Heart right ventricle (tissue), 16 donors: ENCODE measurements at regions not wholly inside any gene's neighbourhood (a gene's known extent, or its start where the extent isn't known, plus 50 kb on each side); places are given as distances from the start of the nearest gene placed in this dataset.

Source experiments
- ATAC-seq, 8 donors: fragments of 200-7000 bp; cut with Tn5 transposase; one replicate each; pipeline ENCODE4 v1.9.1; 2020; ENCODE audit warnings: mild to moderate bottlenecking in 8 of 8, moderate library complexity in 8 of 8, moderate number of reproducible peaks in 1 of 8
- DNase-seq, 2 donors: peaks; one replicate each; pipeline ENCODE4 v3.0.0-alpha.2; 2020
- H3K27ac ChIP-seq, 10 donors: fragments of 200-600 bp; sonication (generic) in 2 of 10; one replicate each; pipeline versions ENCODE4 v1.5.0 to v1.8.0; 2020 to 2022; ENCODE audit warnings: mild to moderate bottlenecking in 3 of 10
- H3K27me3 ChIP-seq, 7 donors: fragments of 200-600 bp; one replicate each; pipeline ENCODE4 v1.8.0; 2021 to 2022; ENCODE audit warnings: mild to moderate bottlenecking in 2 of 7
- H3K36me3 ChIP-seq, 9 donors: fragments of 200-600 bp; sonication (generic) in 1 of 9; one replicate each; pipeline versions ENCODE4 v1.5.0 to v1.8.0; 2020 to 2022; ENCODE audit warnings: mild to moderate bottlenecking in 2 of 9
- H3K4me1 ChIP-seq, 9 donors: fragments of 200-600 bp; sonication (generic) in 1 of 9; one replicate each; pipeline versions ENCODE4 v1.5.0 to v1.8.0; 2020 to 2022; ENCODE audit warnings: mild to moderate bottlenecking in 4 of 9
- H3K4me3 ChIP-seq, 10 donors: fragments of 200-600 bp; sonication (generic) in 2 of 10; one replicate each; pipeline versions ENCODE4 v1.5.0 to v1.8.0; 2020 to 2022; ENCODE audit warnings: mild to moderate bottlenecking in 7 of 10, moderate library complexity in 2 of 10
- H3K9me3 ChIP-seq, 11 donors: fragments of 200-600 bp in 10 of 11; sonication (generic) in 2 of 11; one replicate each; pipeline versions ENCODE4 v1.5.0 to v1.8.0; 2013 to 2022; ENCODE audit warnings: mild to moderate bottlenecking in 2 of 11, control low read depth in 1 of 11, moderate library complexity in 1 of 11
- CTCF ChIP-seq, 9 donors: fragments of 200-600 bp; sonication (generic) in 2 of 9; IDR thresholded peaks; one replicate each; pipeline versions ENCODE4 v1.5.0 to v1.8.0; 2021 to 2022; ENCODE audit warnings: antibody characterized with exemption in 9 of 9, mild to moderate bottlenecking in 5 of 9, moderate library complexity in 1 of 9
- WGBS, 2 donors: extraction: QIAGEN DNeasy Blood & Tissue Kit; methylation state at CpG; one replicate each; pipeline ENCODE4 v1.1.7; 2013; ENCODE audit warnings: inconsistent platforms in 1 of 2; 5-methylcytosine and 5-hydroxymethylcytosine counted together
- intact Hi-C, 10 donors: fragments of 100-400 bp; cut with DNase I; formaldehyde crosslinking; loops; one replicate each; pipeline versions ENCODE4 v1.11.1 to v1.14.2; 2022
- donor health status: Arrhythmogenic right ventricular cardiomyopathy.
- donor health status: ischemic (EF 13 %, LVEDD 7.1; RV severe dilation, severe dysfunction).
- donor health status: healthy with polysubstance abuse.
- donor health status: DM: no; HTN: yes; CAD: no.
- donor health status: DM: no; HTN: no; CAD: no.
- donor health status: ischemic (EF 25% LVEDD 6.9; RV normal size, moderate dysfunction).
- donor health status: ischemic (EF 25% LVEDD 5.7; RV mildly dilated, moderate dysfunction).
- donor health status: healthy.
- donor health status: DM: yes; HTN: yes; CAD: no.
- donor health status: Ischemic cardiomyopathy.
- donor health status: ischemic (EF 35%, LVEDD 5.7; RV mildly dilated, moderate dysfunction).
- donor health status: nonischemic (EF 11% LVEDD 7.7; RV severe dilation, severe dysfunction).
- donor health status: DM: yes; HTN: yes; CAD: no.
- donor health status: PGD.
- donor health status: ischemic (EF 29% LVEDD 5.4; RV normal size, mild dysfunction).
- donor health status: nonischemic (EF 23%, LVEDD 6.1; RV moderate dilation, normal function).

- no peak for DNase-seq
- Histone ChIP-seq H3K4me3 (no peak overlapping the region), H3K27me3 (no peaks in the 10 kb centered on the region), H3K27ac (no peak overlapping the region), H3K36me3 (no peaks in the 10 kb centered on the region), H3K4me1 (no peaks in the 10 kb centered on the region), H3K9me3 (peaks cover 0 to 22% (median 0%) of the 10 kb centered on the region in 11 donors)
- no peak for TF ChIP-seq CTCF (IDR thresholded peaks at IDR 0.05)
- peak in 1 of 8 donors; percentile 65 for ATAC-seq
- intact Hi-C loops: no loop called here
- 62 to 70% methylated on average over 2 of the region's 2 CpGs for WGBS, 2 donors
Measured at GRCh38 chr2:188678882-188679281, 295.3 kb upstream of the COL3A1 start.

- Histone ChIP-seq H3K36me3 (no peaks in the 10 kb centered on the region), H3K4me1 (no peaks in the 10 kb centered on the region), H3K27ac (no peak overlapping the region), H3K4me3 (no peak overlapping the region), H3K9me3 (peaks cover 0 to 31% (median 0%) of the 10 kb centered on the region in 11 donors), H3K27me3 (no peaks in the 10 kb centered on the region)
- WGBS, 2 donors: 53 to 66% methylated on average over 1 of the region's 1 CpG
- DNase-seq: no peak
- no peak for ATAC-seq
- intact Hi-C loops: no loop called here
- no peak for TF ChIP-seq CTCF (IDR thresholded peaks at IDR 0.05)
Measured at GRCh38 chr2:188682838-188683237, 291.3 kb upstream of the COL3A1 start.

- no peak overlapping the region for H3K27ac ChIP-seq
- WGBS, 2 donors: 87 to 89% methylated on average over 3 of the region's 3 CpGs
- H3K4me3 ChIP-seq: no peak overlapping the region
- H3K36me3 ChIP-seq: no peaks in the 10 kb centered on the region
- intact Hi-C loops: no loop called here
- DNase-seq (no peak), ATAC-seq (no peak)
- H3K27me3 ChIP-seq: no peaks in the 10 kb centered on the region
- H3K4me1 ChIP-seq: no peaks in the 10 kb centered on the region
- TF ChIP-seq CTCF (IDR thresholded peaks at IDR 0.05): no peak
- H3K9me3 ChIP-seq: peaks cover 0 to 39% (median 0%) of the 10 kb centered on the region in 11 donors
Measured at GRCh38 chr2:188684795-188685194, 289.4 kb upstream of the COL3A1 start.

GRCh38 chr2:188693111-188693510, 281.1 kb upstream of the COL3A1 start:
- no peak overlapping the region for H3K4me3 ChIP-seq
- H3K27ac ChIP-seq: no peak overlapping the region
- H3K9me3 ChIP-seq: peaks cover 0 to 6% (median 0%) of the 10 kb centered on the region in 11 donors
- intact Hi-C loops: no loop called here
- DNase-seq (peak in 1 of 2 donors; percentile 4), ATAC-seq (no peak)
- no peak for TF ChIP-seq CTCF (IDR thresholded peaks at IDR 0.05)
- no peaks in the 10 kb centered on the region for H3K4me1 ChIP-seq
- no peaks in the 10 kb centered on the region for H3K27me3 ChIP-seq
- WGBS, 2 donors: 94 to 97% methylated on average over 4 of the region's 4 CpGs
- no peaks in the 10 kb centered on the region for H3K36me3 ChIP-seq
